Prostate gland (tissue), 2 donors: ENCODE measurements at regions not wholly inside any gene's neighbourhood (a gene's known extent, or its start where the extent isn't known, plus 50 kb on each side); places are given as distances from the start of the nearest gene placed in this dataset.

Source experiments
- DNase-seq: peaks from one replicate; pipeline ENCODE4 v3.0.0-alpha.2; 2019; ENCODE audit warnings: low spot score
- H3K27ac ChIP-seq, 2 donors: fragments of 200-600 bp; sonication (generic); 2 replicates each; pipeline ENCODE4 v1.5.1; 2017 to 2019
- H3K27me3 ChIP-seq: fragments of 200-600 bp; sonication (generic); replicated peaks from 2 replicates; pipeline ENCODE4 v1.5.1; 2019; ENCODE audit not compliant: insufficient read depth
- H3K36me3 ChIP-seq, 2 donors: fragments of 200-600 bp; sonication (generic); 1 replicate in 1 of 2; 2 replicates in 1 of 2; pipeline versions ENCODE4 v1.5.1 to v1.8.1; 2017 to 2019
- H3K4me1 ChIP-seq: fragments of 200-600 bp; sonication (generic); replicated peaks from 2 replicates; pipeline ENCODE4 v1.5.1; 2019
- H3K4me3 ChIP-seq, 2 donors: fragments of 200-600 bp; sonication (generic); 2 replicates each; pipeline ENCODE4 v1.5.1; 2017 to 2019
- H3K9me3 ChIP-seq: fragments of 200-600 bp; sonication (generic); 2 replicates; pipeline ENCODE4 v1.5.1; 2017
- CTCF ChIP-seq, 4 experiments: fragments of 200-600 bp in 2 of 4; fragments of 450-650 bp in 2 of 4; sonication (generic) in 2 of 4; IDR thresholded peaks; 1 replicate in 3 of 4; 2 replicates in 1 of 4; pipeline ENCODE4 v1.5.1; 2016 to 2019; ENCODE audit warnings: antibody characterized with exemption in 4 of 4, mild to moderate bottlenecking in 2 of 4, moderate library complexity in 2 of 4
- POLR2A ChIP-seq: fragments of 450-650 bp; IDR thresholded peaks from one replicate; pipeline ENCODE4 v1.6.1; 2016; ENCODE audit warnings: antibody characterized with exemption, mild to moderate bottlenecking
- POLR2AphosphoS5 ChIP-seq: sonication (generic); formaldehyde crosslinking; IDR thresholded peaks from one replicate; pipeline ENCODE4 v1.6.1; 2017; ENCODE audit warnings: antibody characterized with exemption
- WGBS: methylation state at CpG from one replicate; pipeline ENCODE4 v1.1.5; 2018; 5-methylcytosine and 5-hydroxymethylcytosine counted together
- intact Hi-C: fragments of 100-400 bp; cut with DNase I; formaldehyde crosslinking; loops from one replicate; pipeline ENCODE4 v1.14.2; 2022

GRCh38 chr3:191518861-191519260 is 57.9 kb downstream of the PYDC2 start:
- H3K4me3 ChIP-seq = no peak overlapping the region
- no peak for TF ChIP-seq POLR2AphosphoS5
- TF ChIP-seq POLR2A = no peak
- TF ChIP-seq CTCF (IDR thresholded peaks at IDR 0.05) = no peak
- no peaks in the 10 kb centered on the region for H3K36me3 ChIP-seq
- no peak overlapping the region for H3K27ac ChIP-seq
- intact Hi-C loops = no loop called here
- WGBS = 95% methylated on average over 7 of the region's 7 CpGs
- H3K27me3 ChIP-seq = no peaks in the 10 kb centered on the region
- no peaks in the 10 kb centered on the region for H3K4me1 ChIP-seq
- no peak for DNase-seq
- no peaks in the 10 kb centered on the region for H3K9me3 ChIP-seq

GRCh38 chr3:191521055-191521454 is 60.1 kb downstream of the PYDC2 start:
- TF ChIP-seq POLR2A (no peak), CTCF (IDR thresholded peaks at IDR 0.05) (no peak), POLR2AphosphoS5 (no peak)
- H3K4me3 ChIP-seq = no peak overlapping the region
- H3K27me3 ChIP-seq = no peaks in the 10 kb centered on the region
- H3K27ac ChIP-seq = no peak overlapping the region
- H3K36me3 ChIP-seq = no peaks in the 10 kb centered on the region
- no peaks in the 10 kb centered on the region for H3K4me1 ChIP-seq
- H3K9me3 ChIP-seq = no peaks in the 10 kb centered on the region
- intact Hi-C loops = no loop called here
- WGBS = 87% methylated on average over 3 of the region's 3 CpGs
- no peak for DNase-seq

- H3K4me3 ChIP-seq = no peak overlapping the region
- H3K27me3 ChIP-seq = no peaks in the 10 kb centered on the region
- H3K36me3 ChIP-seq = no peaks in the 10 kb centered on the region
- H3K9me3 ChIP-seq = no peaks in the 10 kb centered on the region
- H3K4me1 ChIP-seq = no peaks in the 10 kb centered on the region
- 72% methylated on average over 8 of the region's 8 CpGs for WGBS
- intact Hi-C loops = no loop called here
- no peak for DNase-seq
- no peak overlapping the region for H3K27ac ChIP-seq
- TF ChIP-seq POLR2A (no peak), POLR2AphosphoS5 (no peak), CTCF (IDR thresholded peaks at IDR 0.05) (no peak)
Observed at GRCh38 chr3:191523148-191523547, 62.2 kb downstream of the PYDC2 start.

GRCh38 chr3:191528589-191528988 is 67.6 kb downstream of the PYDC2 start:
- H3K27ac ChIP-seq = no peak overlapping the region
- H3K9me3 ChIP-seq = no peaks in the 10 kb centered on the region
- H3K4me1 ChIP-seq = no peaks in the 10 kb centered on the region
- no peaks in the 10 kb centered on the region for H3K27me3 ChIP-seq
- TF ChIP-seq CTCF (IDR thresholded peaks at IDR 0.05) (no peak), POLR2A (no peak)
- H3K36me3 ChIP-seq = no peaks in the 10 kb centered on the region
- WGBS = 62% methylated on average over 1 of the region's 1 CpG
- no peak overlapping the region for H3K4me3 ChIP-seq
- intact Hi-C loops = no loop called here
- DNase-seq = no peak

- H3K36me3 ChIP-seq = no peaks in the 10 kb centered on the region
- no peaks in the 10 kb centered on the region for H3K27me3 ChIP-seq
- intact Hi-C loops = no loop called here
- H3K27ac ChIP-seq = no peak overlapping the region
- no peak overlapping the region for H3K4me3 ChIP-seq
- H3K4me1 ChIP-seq = no peaks in the 10 kb centered on the region
- WGBS = 92% methylated on average over 5 of the region's 5 CpGs
- no peak for DNase-seq
- TF ChIP-seq POLR2AphosphoS5 = no peak
- TF ChIP-seq CTCF (IDR thresholded peaks at IDR 0.05) = no peak
- no peak for TF ChIP-seq POLR2A
- no peaks in the 10 kb centered on the region for H3K9me3 ChIP-seq
Observed at GRCh38 chr3:191529992-191530391, 69.0 kb downstream of the PYDC2 start.
